Rectal smooth muscle tissue (tissue), 1 donor: ENCODE measurements at regions not wholly inside any gene's neighbourhood (a gene's known extent, or its start where the extent isn't known, plus 50 kb on each side); places are given as distances from the start of the nearest gene placed in this dataset.

Experiments
- H3K27ac ChIP-seq: one replicate; pipeline ENCODE4 v1.7.0; 2013; ENCODE audit warnings: low read depth, low read length, inconsistent platforms
- H3K27me3 ChIP-seq: one replicate; pipeline ENCODE4 v1.7.0; 2013; ENCODE audit warnings: low read length; ENCODE audit not compliant: control insufficient read depth, insufficient read depth
- H3K36me3 ChIP-seq: one replicate; pipeline ENCODE4 v1.7.0; 2013; ENCODE audit warnings: low read length; ENCODE audit not compliant: control insufficient read depth, insufficient read depth
- H3K4me1 ChIP-seq: one replicate; pipeline ENCODE4 v1.7.0; 2013; ENCODE audit warnings: low read length; ENCODE audit not compliant: control insufficient read depth, insufficient read depth
- H3K4me3 ChIP-seq: one replicate; pipeline ENCODE4 v1.7.0; 2013; ENCODE audit warnings: low read length
- H3K9ac ChIP-seq: one replicate; pipeline ENCODE4 v1.7.0; 2013; ENCODE audit warnings: low read length

DNA sequence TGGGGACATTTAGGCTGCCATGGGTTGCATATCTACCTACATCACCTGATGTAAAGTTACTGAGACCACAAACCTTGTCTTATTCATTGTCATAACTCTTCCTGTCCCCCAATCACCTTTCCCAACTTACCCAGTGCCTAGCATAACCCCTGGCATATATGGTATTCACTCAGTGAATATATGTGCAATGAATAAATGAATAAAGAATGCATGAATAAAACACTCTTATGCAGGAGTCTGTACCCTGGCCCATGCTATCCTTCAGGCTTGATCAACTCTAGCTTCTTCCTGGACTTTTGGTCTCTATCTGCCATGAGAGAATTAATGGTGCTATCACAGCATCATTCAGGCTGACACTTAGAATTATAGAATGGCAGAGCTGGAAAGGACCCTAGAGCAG lies 285.2 kb downstream of the SMARCA2 start:
- Histone ChIP-seq H3K4me1 (no peaks in the 10 kb centered on the region), H3K27me3 (no peaks in the 10 kb centered on the region), H3K4me3 (no peak overlapping the region), H3K27ac (no peak overlapping the region), H3K36me3 (no peaks in the 10 kb centered on the region), H3K9ac (no peak overlapping the region)

DNA sequence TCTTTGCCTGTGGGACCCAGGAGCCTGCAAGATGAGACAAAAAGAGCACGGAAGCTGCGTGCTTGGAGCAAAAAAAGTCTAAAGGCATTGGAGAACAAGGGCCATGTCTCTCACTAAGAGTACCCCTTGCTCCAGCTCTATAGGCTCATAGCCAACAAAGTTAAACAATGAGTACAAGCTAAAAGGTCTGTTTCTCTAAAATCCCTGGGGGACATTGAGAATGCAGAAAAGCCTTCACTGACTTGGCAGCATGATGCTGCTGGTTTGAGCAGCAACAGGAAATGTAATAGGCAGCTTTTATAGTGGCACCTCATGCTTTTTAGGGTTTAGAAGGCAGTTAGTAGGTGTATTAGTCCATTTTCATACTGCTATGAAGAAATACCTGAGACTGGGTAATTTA lies 287.5 kb downstream of the SMARCA2 start:
- no peak overlapping the region for H3K27ac ChIP-seq
- no peaks in the 10 kb centered on the region for H3K4me1 ChIP-seq
- no peak overlapping the region for H3K9ac ChIP-seq
- H3K36me3 ChIP-seq = no peaks in the 10 kb centered on the region
- H3K4me3 ChIP-seq = no peak overlapping the region
- no peaks in the 10 kb centered on the region for H3K27me3 ChIP-seq

DNA sequence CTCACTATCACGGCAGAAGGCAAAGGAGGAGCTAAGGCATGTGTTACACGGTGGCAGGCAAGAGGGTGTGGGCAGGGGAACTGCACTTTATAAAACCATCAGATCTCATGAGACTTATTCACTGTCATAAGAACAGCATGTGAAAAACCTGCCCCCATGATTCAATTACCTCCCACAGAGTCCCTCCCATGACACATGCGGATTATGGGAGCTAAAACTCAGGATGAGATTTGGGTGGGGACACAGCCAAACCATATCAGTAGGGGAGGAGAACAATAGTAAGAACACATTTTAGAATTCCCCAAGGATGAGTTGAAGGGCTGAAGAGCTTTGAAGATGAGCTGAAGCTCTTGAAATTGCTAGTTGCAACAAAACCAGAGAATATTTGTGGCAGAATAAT lies 287.9 kb downstream of the SMARCA2 start:
- Histone ChIP-seq H3K27ac (no peak overlapping the region), H3K36me3 (no peaks in the 10 kb centered on the region), H3K4me1 (no peaks in the 10 kb centered on the region), H3K4me3 (no peak overlapping the region), H3K9ac (no peak overlapping the region), H3K27me3 (no peaks in the 10 kb centered on the region)

DNA sequence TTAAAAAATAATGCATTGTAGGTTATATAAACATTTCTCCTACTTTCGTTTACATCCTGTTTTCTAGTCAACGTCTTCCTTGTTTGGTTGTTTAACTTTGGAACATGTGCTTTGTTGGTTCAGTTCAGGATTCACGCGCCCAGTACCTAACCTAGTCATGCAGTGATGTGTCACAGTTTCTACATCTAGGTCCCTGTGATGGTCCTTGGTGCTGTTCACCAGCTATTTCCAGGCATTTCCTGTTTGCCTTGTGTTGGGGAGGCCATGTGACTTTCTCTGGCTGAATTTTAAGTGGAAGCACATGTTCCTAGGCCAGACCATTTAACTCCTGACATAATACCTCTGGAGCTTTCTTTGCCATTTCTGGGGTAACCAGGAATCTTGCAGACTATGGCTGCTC lies 292.3 kb downstream of the SMARCA2 start:
- Histone ChIP-seq H3K4me1 (no peaks in the 10 kb centered on the region), H3K27me3 (no peaks in the 10 kb centered on the region), H3K27ac (no peak overlapping the region), H3K36me3 (no peaks in the 10 kb centered on the region), H3K4me3 (no peak overlapping the region), H3K9ac (no peak overlapping the region)

DNA sequence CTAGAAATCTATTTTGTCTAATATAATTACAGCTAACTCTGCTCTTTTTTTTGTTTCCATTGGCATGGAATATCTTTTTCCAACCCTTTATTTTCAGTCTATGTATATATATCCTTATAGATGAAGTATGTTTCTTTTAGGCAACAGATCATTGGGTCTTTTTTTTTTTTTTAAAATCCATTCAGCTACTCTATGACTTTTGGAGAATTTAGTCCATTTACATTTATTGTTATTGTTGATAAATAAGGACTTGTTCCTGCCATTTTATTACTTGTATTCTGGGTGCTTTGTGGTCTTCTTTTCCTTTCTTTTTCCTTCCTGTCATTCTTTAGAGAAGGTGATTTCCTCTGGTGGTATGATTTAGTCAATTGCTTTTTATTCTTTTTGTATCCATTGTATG lies 296.8 kb downstream of the SMARCA2 start:
- Histone ChIP-seq H3K27ac (no peak overlapping the region), H3K27me3 (no peaks in the 10 kb centered on the region), H3K4me1 (no peaks in the 10 kb centered on the region), H3K4me3 (no peak overlapping the region), H3K36me3 (no peaks in the 10 kb centered on the region), H3K9ac (no peak overlapping the region)

DNA sequence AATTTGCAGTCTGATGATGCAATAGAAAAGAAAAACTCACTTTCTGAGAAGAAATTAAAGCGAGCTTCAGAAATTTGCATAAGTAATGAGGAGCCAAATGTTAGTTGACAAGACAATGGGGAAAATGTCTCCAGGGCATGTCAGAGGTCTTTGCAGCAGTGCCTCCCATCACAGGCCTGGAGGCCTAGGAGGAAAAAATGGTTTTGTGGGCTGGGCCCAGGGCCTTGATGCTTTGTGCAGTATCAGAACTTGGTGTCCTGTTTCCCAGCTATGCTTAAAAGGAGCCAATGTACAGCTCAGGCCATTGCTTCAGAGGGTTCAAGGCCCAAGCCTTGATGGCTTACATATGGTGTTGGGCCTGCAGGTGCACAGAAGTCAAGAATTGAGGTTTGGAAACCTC lies 298.4 kb downstream of the SMARCA2 start:
- no peak overlapping the region for H3K4me3 ChIP-seq
- H3K27me3 ChIP-seq = no peaks in the 10 kb centered on the region
- no peaks in the 10 kb centered on the region for H3K4me1 ChIP-seq
- H3K36me3 ChIP-seq = no peaks in the 10 kb centered on the region
- H3K9ac ChIP-seq = no peak overlapping the region
- no peak overlapping the region for H3K27ac ChIP-seq

DNA sequence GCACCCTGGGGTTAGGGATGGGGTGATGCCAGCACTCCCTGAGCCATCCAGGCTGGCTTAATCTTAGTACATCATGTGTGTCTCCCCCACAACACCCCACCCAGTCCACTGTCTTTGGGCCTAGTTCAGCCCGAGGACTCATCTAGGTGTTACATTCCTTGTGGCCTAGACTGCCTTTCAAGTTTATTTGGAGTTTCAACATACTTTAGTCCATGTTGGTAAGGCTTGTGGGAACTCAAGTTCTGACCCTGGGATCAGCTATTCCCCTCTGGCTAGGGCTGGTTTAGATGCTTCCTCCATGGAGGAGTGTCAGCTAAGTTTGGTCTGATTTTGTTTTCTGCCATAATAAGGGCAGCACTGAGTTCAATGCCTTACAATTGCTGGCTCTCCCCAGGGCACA lies 302.4 kb downstream of the SMARCA2 start:
- Histone ChIP-seq H3K27ac (no peak overlapping the region), H3K9ac (no peak overlapping the region), H3K27me3 (no peaks in the 10 kb centered on the region), H3K36me3 (no peaks in the 10 kb centered on the region), H3K4me1 (no peaks in the 10 kb centered on the region), H3K4me3 (no peak overlapping the region)

DNA sequence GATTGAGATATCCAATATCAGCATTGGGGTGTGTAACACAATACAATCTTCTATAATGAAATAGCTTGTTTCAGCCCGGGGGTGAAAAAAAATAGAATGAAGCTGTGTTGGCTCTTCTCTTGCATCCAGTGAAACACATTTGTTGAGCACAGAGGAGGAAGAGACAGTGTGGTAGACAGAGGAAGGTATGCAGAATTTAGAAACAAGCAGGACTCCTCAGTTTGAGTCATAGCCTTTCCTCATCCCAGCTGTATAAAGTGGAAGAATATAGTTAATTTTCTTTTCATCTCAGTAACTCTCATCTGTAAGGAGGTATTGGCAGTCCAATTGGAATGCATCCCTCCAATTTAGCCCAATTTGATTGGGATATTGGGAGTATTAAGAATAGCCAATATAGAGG lies 302.2 kb upstream of the VLDLR start:
- no peaks in the 10 kb centered on the region for H3K36me3 ChIP-seq
- H3K27ac ChIP-seq = no peak overlapping the region
- no peak overlapping the region for H3K9ac ChIP-seq
- H3K4me1 ChIP-seq = no peaks in the 10 kb centered on the region
- H3K27me3 ChIP-seq = no peaks in the 10 kb centered on the region
- H3K4me3 ChIP-seq = no peak overlapping the region

DNA sequence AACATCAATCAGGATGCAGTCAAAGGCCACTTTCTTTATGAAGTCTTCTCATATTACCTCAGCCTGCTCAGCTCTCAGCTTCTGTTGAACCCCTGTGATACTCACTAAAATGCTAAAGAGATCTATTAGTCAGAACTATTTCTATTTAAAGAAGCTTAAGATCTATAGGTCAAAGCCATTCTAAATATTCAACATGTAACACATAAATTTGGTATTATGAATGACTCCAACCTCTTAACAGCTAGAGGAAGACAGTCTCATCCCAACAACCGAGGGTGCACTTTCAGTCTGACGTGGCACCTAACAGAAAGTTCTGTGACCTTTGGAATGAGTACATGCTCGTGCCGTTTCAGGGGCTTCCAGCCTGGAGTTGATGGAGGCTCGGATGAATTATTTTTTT lies 301.5 kb upstream of the VLDLR start:
- H3K27ac ChIP-seq = no peak overlapping the region
- H3K4me3 ChIP-seq = no peak overlapping the region
- H3K4me1 ChIP-seq = no peaks in the 10 kb centered on the region
- no peaks in the 10 kb centered on the region for H3K27me3 ChIP-seq
- H3K36me3 ChIP-seq = no peaks in the 10 kb centered on the region
- H3K9ac ChIP-seq = no peak overlapping the region

DNA sequence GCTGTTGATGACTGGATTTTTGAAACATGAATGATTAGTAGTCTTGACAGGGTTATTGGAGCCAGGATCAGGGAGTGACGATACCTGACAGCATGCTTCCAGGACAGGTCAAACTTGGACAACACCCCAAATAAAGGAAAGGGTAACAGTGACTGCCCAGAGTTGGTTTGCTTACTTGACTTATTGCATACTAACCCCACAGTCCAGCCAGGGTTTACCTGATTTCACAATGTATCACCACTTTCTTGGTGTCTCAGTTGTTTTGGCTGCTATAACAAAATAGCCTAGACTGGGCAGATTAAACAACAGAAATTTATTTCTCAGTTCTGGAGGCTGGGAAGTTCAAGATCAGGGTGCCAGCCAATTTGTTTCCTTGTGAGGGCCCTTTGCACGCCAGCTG lies 301.0 kb upstream of the VLDLR start:
- no peaks in the 10 kb centered on the region for H3K4me1 ChIP-seq
- H3K36me3 ChIP-seq = no peaks in the 10 kb centered on the region
- no peak overlapping the region for H3K27ac ChIP-seq
- no peak overlapping the region for H3K9ac ChIP-seq
- H3K27me3 ChIP-seq = no peaks in the 10 kb centered on the region
- no peak overlapping the region for H3K4me3 ChIP-seq

DNA sequence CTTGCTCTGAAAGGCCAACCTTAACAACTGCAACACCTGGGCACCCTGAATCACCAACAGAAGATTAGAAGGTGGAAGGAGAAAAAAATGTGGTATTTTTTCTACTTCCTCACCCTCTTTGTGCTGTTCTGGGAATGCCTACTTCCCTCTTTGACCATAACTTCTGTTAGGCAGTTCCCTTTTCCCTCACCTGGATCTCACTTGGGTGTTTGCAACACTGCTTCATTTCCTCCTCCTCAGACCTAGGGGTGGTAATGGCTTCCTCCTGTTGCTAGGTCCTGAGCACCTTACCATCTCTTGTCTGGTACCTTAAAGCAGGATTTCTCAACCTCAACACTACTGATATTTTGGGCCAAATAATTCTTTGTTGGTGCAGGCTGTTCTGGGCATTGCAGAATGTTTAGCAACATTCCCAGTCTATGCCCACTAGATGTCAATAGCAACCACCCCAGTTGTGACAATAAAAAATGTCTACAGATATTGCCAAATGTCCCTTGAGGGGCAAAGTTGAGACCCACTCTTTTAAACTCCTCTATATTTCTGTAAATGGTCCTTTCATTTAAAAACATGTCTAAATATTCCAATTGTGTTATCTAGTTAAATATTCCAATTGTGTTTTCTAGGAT lies 300.0 kb upstream of the VLDLR start:
- no peak overlapping the region for H3K4me3 ChIP-seq
- H3K9ac ChIP-seq = no peak overlapping the region
- H3K27ac ChIP-seq = no peak overlapping the region
- no peaks in the 10 kb centered on the region for H3K27me3 ChIP-seq
- no peaks in the 10 kb centered on the region for H3K4me1 ChIP-seq
- H3K36me3 ChIP-seq = no peaks in the 10 kb centered on the region

DNA sequence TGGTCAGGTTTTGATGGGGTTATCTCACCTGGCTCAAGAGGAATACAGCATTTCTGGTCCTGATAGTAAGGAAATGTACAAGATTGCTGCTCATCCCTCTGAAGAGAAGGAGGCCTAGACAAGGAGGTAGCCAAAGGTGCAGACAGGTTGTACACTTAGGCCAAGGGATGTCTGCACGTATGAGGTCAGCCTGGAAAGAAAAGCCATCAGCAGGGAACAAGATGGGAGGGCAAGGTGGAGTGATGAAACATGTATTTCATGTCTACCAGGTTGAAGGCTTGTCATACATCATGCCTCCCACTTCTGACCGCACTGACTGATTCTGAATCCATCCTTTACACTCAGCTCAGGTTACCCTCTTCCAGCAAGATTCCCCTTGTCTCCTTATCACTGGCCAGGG lies 296.8 kb upstream of the VLDLR start:
- no peaks in the 10 kb centered on the region for H3K4me1 ChIP-seq
- H3K9ac ChIP-seq = no peak overlapping the region
- no peak overlapping the region for H3K27ac ChIP-seq
- no peak overlapping the region for H3K4me3 ChIP-seq
- H3K27me3 ChIP-seq = no peaks in the 10 kb centered on the region
- no peaks in the 10 kb centered on the region for H3K36me3 ChIP-seq

DNA sequence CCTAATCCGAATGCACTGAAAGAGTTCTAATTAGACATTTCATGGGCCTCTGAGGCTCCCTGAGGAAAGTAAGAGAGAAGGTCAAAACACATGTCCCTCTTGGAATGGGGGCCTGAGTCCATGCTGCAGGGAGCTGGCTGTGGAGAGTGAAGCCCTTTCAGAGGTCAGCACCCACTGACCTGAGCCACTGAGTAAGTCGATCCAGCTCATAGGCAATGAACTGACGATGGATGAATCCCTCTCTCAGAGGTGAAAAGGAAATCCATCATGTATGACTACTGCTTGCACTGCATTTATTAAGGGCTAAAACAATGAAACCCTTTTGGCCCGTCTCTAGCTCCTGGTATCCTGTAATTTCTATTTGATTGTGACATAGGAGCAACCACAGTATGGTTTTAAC lies 288.9 kb upstream of the VLDLR start:
- H3K9ac ChIP-seq = no peak overlapping the region
- no peaks in the 10 kb centered on the region for H3K27me3 ChIP-seq
- no peaks in the 10 kb centered on the region for H3K36me3 ChIP-seq
- H3K4me1 ChIP-seq = peaks cover 1% of the 10 kb centered on the region
- no peak overlapping the region for H3K4me3 ChIP-seq
- no peak overlapping the region for H3K27ac ChIP-seq
